HUES64 (cell line): ENCODE measurements at regions not wholly inside any gene's neighbourhood (a gene's known extent, or its start where the extent isn't known, plus 50 kb on each side); places are given as distances from the start of the nearest gene placed in this dataset.

ENCODE experiments used
- H3K27ac ChIP-seq: 2 replicates; pipeline ENCODE4 v1.7.0; 2013; ENCODE audit warnings: low read depth, low read length, inconsistent platforms
- H3K27me3 ChIP-seq: 2 replicates; pipeline ENCODE4 v1.6.1; 2013; ENCODE audit warnings: mild to moderate bottlenecking, low read length; ENCODE audit not compliant: insufficient read depth
- H3K36me3 ChIP-seq: 2 replicates; pipeline ENCODE4 v1.6.1; 2013; ENCODE audit warnings: mild to moderate bottlenecking, low read length; ENCODE audit not compliant: insufficient read depth
- H3K4me1 ChIP-seq: 2 replicates; pipeline ENCODE4 v1.6.1; 2013; ENCODE audit warnings: mild to moderate bottlenecking, low read length, moderate library complexity; ENCODE audit not compliant: insufficient read depth
- H3K4me3 ChIP-seq: 2 replicates; pipeline ENCODE4 v1.5.1; 2013; ENCODE audit warnings: mild to moderate bottlenecking, low read length, moderate library complexity
- H3K9ac ChIP-seq: 2 replicates; pipeline ENCODE4 v1.6.1; 2013; ENCODE audit warnings: mild to moderate bottlenecking, low read depth, low read length
- H3K9me3 ChIP-seq: 2 replicates; pipeline ENCODE4 v1.6.1; 2013; ENCODE audit warnings: low read depth, low read length; ENCODE audit not compliant: insufficient read depth
- WGBS: fragments of 150-250, 120-280 bp; methylation state at CpG from one replicate; pipeline ENCODE4 v1.1.7; 2013; ENCODE audit warnings: missing lambda C conversion rate; 5-methylcytosine and 5-hydroxymethylcytosine counted together

DNA sequence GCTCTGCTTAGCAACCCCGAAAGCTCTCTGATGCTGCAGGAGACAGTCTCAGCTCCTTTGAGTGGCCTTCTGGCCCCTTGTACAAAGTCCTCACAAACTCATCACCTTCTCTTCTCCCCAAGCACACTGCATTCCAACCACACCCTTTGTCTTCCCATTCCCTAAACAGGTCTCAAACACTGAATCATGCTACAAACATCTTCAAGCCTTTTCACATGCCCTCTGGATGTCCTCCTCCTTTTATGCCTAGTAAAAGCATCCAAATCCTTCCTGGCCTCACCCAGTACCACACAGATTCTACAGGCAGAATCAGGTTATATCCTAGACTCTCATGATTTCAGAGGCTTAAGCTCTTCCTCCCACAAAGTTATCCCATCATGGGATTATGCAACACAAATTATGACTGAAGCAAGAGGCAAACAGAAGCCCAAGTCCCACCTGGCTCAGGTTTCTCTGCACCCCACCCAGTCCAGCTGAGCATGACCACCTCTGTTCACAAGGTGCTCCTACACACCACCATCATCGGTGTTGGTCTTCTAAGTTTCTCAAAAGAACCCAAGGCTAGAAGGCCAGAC lies 61.4 kb upstream of the PCED1B start:
- WGBS = 94% methylated on average over 2 of the region's 2 CpGs
- no peak overlapping the region for H3K27ac ChIP-seq

DNA sequence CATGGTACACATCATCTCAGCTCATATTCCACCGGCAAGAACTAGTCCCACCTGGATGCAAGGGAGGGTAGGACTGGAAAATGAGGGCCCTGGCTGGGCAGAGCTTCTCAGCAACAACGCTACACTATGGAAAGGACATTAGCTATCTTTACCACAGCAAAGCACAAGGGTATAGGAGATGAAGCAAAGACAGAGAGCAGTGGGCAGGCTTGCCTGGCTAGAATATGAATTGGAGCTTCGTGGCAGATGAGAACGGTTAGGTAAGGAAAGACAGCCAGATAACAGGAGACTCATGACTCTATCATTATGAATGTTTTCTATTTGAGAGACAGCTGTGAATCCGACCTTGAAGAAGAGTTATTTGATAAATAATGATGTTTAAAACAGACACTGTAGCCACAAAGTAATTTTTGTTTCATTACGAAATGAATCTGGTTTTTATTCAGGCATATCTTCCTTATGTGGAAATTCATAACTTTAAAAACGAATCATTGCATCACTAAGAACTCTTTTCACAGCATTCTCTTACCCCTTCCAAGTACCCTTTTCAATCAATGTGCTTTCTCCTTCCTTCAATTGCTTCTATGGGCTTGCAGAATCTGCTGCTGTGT lies 59.1 kb upstream of the PCED1B start:
- WGBS = 80% methylated on average over 7 of the region's 7 CpGs
- H3K4me1 ChIP-seq = no peaks in the 10 kb centered on the region
- H3K27ac ChIP-seq = no peak overlapping the region

More for the DNA sequence above, 61.4 kb upstream of the PCED1B start:
- H3K27me3 ChIP-seq = no peaks in the 10 kb centered on the region
- no peak overlapping the region for H3K4me3 ChIP-seq
- no peak overlapping the region for H3K9ac ChIP-seq
- H3K4me1 ChIP-seq = no peaks in the 10 kb centered on the region
- H3K9me3 ChIP-seq = no peaks in the 10 kb centered on the region
- H3K36me3 ChIP-seq = no peaks in the 10 kb centered on the region

DNA sequence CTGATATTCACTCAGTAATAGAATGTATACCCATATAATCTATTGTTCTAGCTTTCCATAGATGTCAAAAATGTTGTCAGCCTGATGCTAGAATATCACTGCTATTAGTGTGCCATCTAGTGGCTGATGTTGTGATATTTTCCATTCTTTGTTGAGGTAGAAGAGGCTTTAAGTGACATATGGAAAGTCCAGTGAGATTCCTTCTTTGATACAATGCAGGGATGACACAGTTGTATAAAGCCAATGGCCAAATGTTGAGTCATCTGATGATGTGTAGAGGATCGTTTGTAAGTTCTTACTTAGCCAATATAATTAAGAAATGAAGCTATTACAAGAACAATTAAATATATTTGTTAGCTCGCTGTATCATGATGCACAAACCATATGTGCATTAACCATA lies 58.1 kb upstream of the PCED1B start:
- Histone ChIP-seq H3K4me3 (no peak overlapping the region), H3K9me3 (no peaks in the 10 kb centered on the region), H3K36me3 (no peaks in the 10 kb centered on the region), H3K4me1 (no peaks in the 10 kb centered on the region), H3K9ac (no peak overlapping the region), H3K27me3 (no peaks in the 10 kb centered on the region), H3K27ac (no peak overlapping the region)
- WGBS = no CpG with 5 or more reads among the region's 2 CpGs

More for the DNA sequence above, 59.1 kb upstream of the PCED1B start:
- Histone ChIP-seq H3K27me3 (no peaks in the 10 kb centered on the region), H3K9me3 (no peaks in the 10 kb centered on the region), H3K36me3 (no peaks in the 10 kb centered on the region), H3K4me3 (no peak overlapping the region), H3K9ac (no peak overlapping the region)

DNA sequence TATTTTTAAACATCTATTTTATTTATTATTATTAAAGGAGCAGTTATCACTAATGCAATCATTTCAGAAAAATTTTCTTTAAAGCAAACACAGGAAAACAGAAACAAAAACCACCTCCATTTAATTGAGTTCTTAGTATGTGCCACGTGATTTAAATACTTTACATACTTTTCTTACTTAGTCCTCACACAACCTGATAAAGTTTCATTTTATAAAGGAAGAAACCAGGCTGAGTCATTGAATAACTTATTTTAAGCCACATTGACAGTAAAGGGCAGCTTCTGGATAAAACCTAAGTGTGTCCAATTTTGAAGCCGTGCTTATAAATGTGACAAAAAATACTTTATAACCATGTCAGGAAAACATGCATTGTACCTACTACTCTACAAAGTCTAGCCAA lies 57.1 kb upstream of the PCED1B start:
- Histone ChIP-seq H3K27me3 (no peaks in the 10 kb centered on the region), H3K27ac (no peak overlapping the region), H3K9me3 (no peaks in the 10 kb centered on the region), H3K9ac (no peak overlapping the region), H3K4me3 (no peak overlapping the region), H3K36me3 (no peaks in the 10 kb centered on the region), H3K4me1 (no peaks in the 10 kb centered on the region)
- WGBS = 68% methylated on average over 2 of the region's 2 CpGs

DNA sequence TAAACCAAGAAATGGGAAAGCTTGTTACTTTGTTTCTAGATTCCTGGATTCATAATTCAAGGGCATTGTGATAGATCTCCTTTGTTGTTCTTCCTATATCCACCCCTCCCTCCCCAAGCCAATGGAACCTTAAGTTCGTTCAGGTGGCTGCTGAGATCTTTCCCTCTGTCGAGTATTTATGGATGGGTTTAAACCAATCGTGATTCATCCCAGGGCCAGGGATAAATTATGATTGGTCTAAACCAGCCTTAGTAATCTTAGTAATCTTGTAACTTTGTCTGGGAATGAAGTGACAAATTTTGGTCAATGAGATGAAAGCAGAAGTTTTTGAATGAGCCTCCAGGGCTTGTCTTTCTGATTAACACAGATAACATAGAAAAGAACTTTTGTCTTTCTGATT lies 56.1 kb upstream of the PCED1B start:
- WGBS = 85% methylated on average over 3 of the region's 3 CpGs
- Histone ChIP-seq H3K36me3 (no peaks in the 10 kb centered on the region), H3K4me1 (no peaks in the 10 kb centered on the region), H3K9me3 (no peaks in the 10 kb centered on the region), H3K27ac (no peak overlapping the region), H3K4me3 (no peak overlapping the region), H3K27me3 (no peaks in the 10 kb centered on the region), H3K9ac (no peak overlapping the region)

DNA sequence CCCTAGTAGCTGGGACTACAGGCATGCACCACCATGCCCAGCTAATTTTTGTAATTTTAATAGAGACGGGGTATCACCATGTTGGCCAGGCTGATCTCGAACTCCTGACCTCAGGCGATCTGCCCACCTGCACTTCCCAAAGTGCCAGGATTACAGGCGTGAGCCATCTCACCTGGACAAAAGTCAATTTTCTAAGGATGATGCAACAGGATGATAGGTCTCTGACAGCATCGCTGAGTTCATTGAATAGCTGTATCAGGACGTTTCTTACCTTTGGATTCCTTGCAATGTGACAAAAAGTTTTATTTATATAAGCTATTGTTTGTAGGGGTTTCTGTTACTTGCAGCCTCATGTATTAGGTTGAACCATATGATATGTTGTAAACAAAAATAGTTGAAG lies 55.5 kb upstream of the PCED1B start:
- Histone ChIP-seq H3K36me3 (no peaks in the 10 kb centered on the region), H3K27ac (no peak overlapping the region), H3K4me3 (no peak overlapping the region), H3K9me3 (no peaks in the 10 kb centered on the region), H3K9ac (no peak overlapping the region), H3K4me1 (no peaks in the 10 kb centered on the region), H3K27me3 (no peaks in the 10 kb centered on the region)
- WGBS = 91% methylated on average over 6 of the region's 6 CpGs

DNA sequence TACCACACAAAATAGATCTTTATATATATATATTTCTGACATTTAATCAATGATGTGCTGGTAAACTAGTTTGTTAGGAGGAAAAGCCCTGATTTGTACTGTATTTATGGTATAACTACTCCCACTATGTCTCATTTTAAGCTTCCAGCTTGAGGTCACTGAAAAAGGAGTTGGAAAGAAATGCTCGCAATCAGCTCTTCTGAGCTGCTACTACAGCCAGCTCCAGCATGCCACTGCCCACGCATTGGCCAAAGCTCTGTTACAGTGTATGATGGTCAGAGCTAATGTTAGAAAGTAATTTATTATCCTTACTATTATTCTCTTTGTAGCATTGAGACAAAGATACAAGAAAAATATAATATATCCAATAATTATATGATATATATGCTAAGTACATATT lies 55.0 kb upstream of the PCED1B start:
- Histone ChIP-seq H3K27ac (no peak overlapping the region), H3K36me3 (no peaks in the 10 kb centered on the region), H3K9me3 (no peaks in the 10 kb centered on the region), H3K9ac (no peak overlapping the region), H3K4me1 (no peaks in the 10 kb centered on the region), H3K27me3 (no peaks in the 10 kb centered on the region), H3K4me3 (no peak overlapping the region)
- 87% methylated on average over 1 of the region's 2 CpGs for WGBS

DNA sequence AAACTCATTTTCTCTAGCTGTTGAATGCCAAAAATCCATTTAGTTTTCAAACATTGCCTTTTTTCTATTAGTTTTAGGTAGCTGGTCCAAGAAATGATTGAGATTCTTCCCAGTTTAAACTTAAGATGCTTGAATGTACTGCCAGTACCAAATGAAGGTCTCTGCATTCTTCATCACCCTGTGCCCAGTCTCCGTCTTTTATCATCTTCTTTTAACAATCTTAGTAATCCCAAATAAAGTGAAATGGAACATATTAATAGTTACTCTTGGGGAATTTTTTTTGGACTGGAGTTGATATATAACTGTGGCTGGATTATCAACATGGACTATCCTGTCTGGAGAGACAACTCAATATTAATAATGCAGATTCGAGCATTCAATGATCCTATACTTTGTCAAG lies 54.1 kb upstream of the PCED1B start:
- WGBS = 100% methylated on average over 2 of the region's 2 CpGs
- H3K9me3 ChIP-seq = no peaks in the 10 kb centered on the region
- H3K9ac ChIP-seq = no peak overlapping the region
- no peak overlapping the region for H3K27ac ChIP-seq
- H3K4me3 ChIP-seq = no peak overlapping the region
- no peaks in the 10 kb centered on the region for H3K4me1 ChIP-seq
- H3K27me3 ChIP-seq = no peaks in the 10 kb centered on the region
- no peaks in the 10 kb centered on the region for H3K36me3 ChIP-seq

DNA sequence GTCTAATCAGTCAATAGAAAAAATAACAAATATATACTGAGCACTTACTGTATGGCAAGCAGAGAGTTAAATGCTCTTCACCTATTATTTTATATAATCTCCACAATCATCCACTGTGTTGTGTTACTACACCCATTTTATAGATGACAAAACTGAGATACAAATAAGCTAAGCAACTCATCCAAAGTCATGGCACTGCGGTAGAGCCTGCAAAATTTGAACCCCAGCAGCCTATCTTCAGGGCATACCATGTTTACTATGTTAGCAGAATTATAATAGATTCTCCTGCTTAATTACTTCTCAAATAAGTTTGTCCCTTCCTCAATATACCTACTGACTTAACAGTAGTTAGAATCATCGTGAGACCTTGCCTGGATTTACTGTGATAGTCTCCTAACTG lies 53.6 kb upstream of the PCED1B start:
- no peak overlapping the region for H3K4me3 ChIP-seq
- no peak overlapping the region for H3K9ac ChIP-seq
- H3K36me3 ChIP-seq = no peaks in the 10 kb centered on the region
- 91% methylated on average over 2 of the region's 2 CpGs for WGBS
- no peaks in the 10 kb centered on the region for H3K9me3 ChIP-seq
- no peak overlapping the region for H3K27ac ChIP-seq
- H3K4me1 ChIP-seq = no peaks in the 10 kb centered on the region
- no peaks in the 10 kb centered on the region for H3K27me3 ChIP-seq

DNA sequence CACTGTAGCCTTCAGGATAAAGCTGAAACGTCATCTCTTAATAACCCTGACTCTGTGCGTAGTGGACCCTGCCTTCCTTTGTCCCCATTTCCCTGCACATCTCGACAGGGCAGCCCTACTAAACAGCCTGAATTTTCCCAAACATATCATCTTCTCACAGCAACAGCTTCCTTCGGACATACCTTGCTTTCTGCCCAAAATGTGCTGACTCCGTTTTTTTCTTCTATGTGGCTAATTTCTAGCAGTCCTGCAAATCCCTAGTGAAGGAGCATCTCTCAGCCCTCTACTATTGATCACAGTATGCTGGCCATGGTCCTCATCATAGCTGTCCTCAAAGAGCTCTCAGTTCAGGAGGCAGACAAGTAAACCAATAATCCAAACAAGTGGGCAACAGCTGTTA lies 53.1 kb upstream of the PCED1B start:
- 92% methylated on average over 5 of the region's 5 CpGs for WGBS
- Histone ChIP-seq H3K4me1 (no peaks in the 10 kb centered on the region), H3K27me3 (no peaks in the 10 kb centered on the region), H3K9me3 (no peaks in the 10 kb centered on the region), H3K4me3 (no peak overlapping the region), H3K36me3 (no peaks in the 10 kb centered on the region), H3K27ac (no peak overlapping the region), H3K9ac (no peak overlapping the region)
